GM18505 (cell line): ENCODE measurements at regions not wholly inside any gene's neighbourhood (a gene's known extent, or its start where the extent isn't known, plus 50 kb on each side); places are given as distances from the start of the nearest gene placed in this dataset.

Experiments
- ATAC-seq: cut with Tn5 transposase; IDR thresholded peaks from one replicate; pipeline ENCODE4 v1.9.1; 2021; ENCODE audit not compliant: unreplicated experiment
- POLR2A ChIP-seq: IDR thresholded peaks from 4 replicates; pipeline ENCODE4 v1.6.1; 2011; ENCODE audit warnings: borderline replicate concordance; ENCODE audit not compliant: insufficient read depth, insufficient read length; ENCODE audit errors: extremely low read depth

DNA sequence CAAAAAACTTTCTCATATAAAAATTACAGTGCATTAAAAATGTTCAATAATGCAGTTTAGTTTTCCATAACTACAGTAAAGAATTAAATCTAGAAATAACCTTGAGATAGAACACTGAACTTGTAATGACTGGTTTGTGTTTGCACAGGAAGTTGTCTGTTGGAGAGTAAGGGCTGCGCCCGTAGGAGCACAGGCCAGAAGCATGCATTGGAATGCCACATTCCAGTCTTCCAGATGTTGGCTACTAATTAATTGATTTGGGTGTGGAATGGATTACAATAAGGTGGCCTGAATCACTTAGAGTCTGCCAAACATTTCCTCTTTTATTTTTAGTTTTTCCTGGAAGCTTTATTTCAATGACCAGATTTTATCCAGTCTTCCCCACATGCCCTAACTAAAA is 582.6 kb upstream of the MMS22L start:
- ATAC-seq: no peak
- no peak for TF ChIP-seq POLR2A

DNA sequence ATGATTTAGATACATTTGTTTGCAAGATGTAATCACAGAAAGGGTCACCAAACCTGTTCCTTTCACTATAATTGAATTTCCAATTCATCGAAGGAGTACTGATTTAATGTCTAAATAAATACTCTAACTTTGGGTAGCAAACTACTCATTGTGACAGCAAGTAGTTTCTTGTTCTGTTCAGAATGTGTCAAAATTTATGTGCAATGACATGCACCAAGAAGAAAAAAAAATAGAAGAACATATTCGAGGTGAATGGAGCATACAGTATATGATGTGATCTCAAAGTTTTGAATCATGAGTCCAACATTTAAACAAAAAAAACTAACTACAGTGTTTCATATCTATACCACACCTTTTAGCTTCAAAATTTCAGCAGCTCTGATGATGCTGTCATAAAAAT is 583.6 kb upstream of the MMS22L start:
- no peak for TF ChIP-seq POLR2A
- ATAC-seq: no peak

DNA sequence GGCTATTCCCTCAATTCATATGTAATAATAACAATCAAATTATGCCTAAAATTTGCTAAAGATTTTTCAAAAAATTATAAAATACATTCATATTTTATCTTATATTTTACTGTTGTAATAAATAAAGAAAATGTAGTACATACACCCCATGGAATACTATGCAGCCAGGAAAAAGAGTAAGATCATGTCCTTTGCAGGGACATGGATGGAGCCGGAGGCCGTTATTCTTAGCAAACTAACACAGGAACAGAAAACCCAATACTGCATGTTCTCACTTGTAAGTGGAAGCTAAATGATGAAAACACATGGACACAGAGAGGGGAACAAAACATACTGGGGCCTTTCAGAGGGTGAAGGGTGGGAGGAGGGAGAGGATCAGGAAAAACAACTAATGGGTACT is 584.2 kb upstream of the MMS22L start:
- no peak for ATAC-seq
- TF ChIP-seq POLR2A: no peak

DNA sequence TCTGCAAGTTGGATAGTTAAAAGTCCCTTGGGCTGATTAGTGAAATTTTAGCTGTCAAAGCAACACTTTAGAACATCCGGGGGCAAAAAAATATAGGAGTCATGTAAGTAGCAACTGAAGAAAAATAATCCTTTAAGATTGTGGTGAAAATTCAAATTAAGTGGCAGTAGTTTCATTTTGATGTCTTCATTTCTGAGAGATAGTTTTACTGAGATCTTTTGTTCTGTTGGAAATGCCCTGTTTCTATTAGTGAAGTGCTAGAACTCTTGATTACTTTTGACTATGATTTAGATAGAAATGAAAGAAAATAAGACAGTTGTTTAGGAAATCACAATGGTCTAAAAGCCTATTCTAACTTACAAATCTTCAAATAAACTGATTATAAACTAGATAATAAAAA is 587.3 kb upstream of the MMS22L start:
- no peak for ATAC-seq
- no peak for TF ChIP-seq POLR2A

DNA sequence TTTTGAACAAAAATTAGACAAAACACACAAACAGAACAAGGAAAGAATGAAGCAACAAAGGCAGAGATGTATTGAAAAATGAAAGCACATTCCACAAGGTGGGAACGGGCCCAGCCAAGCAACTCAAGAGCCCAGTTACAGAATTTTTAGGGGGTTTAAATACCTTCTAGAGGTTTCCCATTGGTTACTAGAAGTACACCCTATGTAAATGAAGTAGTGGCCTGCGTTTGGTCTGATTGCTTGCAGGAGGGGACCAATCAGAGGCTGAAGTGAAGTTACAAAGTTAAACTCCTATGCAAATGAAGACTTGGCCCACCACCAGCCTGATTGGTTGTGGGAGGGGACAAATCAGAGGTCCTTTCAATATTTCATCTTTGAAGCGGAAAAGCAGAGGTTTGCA is 593.7 kb upstream of the MMS22L start:
- ATAC-seq: no peak
- TF ChIP-seq POLR2A: no peak

DNA sequence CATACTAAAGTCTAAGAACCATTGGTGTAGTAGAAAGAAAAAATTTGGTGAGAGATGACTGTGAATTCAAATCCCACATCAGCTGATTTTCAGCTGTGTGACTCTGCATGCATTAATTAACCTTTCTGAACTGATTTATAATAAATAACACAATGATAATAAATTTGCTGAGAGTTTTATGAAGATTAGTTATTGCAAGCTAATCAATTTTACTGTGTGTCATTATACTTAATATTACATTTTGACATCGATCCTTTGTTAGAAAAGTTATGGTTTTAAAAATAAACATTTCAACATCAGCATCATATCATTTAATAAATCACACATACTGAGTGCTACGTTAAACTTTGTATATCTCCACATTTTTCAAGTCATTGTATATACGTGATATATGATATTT is 599.7 kb upstream of the MMS22L start:
- no peak for TF ChIP-seq POLR2A
- ATAC-seq: no peak

DNA sequence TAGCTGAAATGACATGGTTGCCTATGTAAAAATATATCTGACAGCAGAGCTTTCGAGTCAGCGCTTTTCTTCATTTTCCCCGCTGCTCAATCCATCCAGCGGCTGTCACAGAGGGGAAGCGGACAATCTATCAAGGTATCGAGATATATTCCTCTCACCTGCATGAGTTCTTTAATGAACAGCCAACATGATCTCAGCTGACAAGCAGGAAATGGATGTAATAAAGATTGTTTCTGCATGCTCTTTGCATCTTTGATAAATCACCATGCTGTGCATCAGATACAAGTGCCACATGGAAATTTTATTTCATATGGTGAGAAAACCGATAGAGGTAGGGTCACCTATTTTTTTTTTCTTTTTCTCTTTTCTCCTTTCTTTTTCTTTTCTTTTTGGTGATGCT is 602.3 kb upstream of the MMS22L start:
- ATAC-seq: no peak
- TF ChIP-seq POLR2A: no peak

DNA sequence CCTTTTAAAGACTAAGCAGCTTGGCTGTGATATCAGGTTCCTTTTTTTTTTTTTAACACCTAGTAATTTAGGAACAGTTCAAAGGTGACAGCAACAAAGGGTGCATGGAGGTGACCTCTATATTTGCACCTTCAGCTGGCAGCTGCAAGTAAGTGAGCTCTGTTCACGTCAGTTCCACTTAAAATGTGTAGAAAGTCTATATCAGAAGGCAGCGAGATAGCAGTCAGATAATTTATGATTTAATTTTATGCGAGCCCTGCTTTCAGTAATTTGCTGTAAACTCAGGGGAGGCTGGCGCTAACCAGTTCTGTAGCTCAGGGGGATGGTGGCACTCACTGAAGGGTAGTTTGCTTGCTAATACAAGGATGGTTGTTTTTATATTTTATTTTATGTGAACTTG is 602.8 kb upstream of the MMS22L start:
- TF ChIP-seq POLR2A: no peak
- no peak for ATAC-seq

DNA sequence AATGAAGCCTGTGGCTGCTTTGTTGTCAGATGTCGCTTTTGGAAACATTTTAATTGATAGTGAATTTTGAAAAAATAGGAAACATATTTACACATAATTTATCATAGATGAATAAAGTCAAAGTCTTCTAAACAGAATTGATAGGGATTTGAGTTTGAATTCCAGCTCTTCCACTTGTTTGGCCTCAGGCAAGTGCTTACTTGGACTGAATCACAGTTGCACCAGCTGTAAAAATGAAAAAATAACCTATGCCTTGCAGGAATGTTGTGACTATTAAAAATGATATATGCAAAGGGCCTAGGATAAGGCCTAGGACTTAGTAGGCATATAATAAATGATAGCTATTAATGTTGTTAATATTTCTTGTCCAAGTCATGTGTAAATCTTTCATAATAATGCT is 618.5 kb upstream of the MMS22L start:
- no peak for TF ChIP-seq POLR2A
- no peak for ATAC-seq

DNA sequence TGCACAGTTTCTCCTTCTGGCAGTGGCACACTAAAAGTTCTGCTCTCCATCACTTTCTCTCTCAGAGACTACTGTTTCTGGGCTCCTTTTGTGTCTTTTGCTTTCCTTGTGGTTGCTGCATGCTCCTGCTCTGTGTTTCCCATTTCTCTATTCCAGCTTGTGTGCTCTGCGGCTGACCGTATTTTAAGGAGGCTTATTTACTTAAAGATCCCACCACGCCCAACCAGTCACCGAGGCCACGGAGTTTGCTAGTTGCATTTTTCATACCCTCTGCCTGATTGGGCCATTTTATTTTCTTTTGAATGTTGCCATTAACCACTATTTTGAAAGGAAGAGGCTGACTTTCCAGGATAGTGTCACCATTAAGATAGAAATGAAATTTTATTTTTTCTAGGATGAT is 626.4 kb upstream of the MMS22L start:
- ATAC-seq: no peak
- TF ChIP-seq POLR2A: no peak

DNA sequence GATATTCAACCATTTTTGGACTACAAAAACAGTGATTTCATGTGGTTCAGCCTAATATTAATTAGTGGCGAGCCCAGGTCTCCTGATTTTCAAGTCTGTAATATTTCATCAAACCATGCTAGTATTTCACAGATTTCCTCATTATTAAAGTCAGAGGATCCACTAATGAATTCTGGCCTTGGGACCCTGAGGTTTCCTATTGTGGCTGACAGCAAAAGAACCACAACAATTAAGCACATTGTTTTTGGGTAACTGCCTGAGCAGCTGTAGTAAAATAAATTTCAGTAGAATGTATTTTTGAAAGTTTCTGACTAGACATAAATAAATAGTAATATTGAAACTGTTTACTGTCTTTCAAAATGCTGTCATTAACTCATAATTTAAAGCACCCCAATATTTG is 630.7 kb upstream of the MMS22L start:
- ATAC-seq: no peak
- TF ChIP-seq POLR2A: no peak

DNA sequence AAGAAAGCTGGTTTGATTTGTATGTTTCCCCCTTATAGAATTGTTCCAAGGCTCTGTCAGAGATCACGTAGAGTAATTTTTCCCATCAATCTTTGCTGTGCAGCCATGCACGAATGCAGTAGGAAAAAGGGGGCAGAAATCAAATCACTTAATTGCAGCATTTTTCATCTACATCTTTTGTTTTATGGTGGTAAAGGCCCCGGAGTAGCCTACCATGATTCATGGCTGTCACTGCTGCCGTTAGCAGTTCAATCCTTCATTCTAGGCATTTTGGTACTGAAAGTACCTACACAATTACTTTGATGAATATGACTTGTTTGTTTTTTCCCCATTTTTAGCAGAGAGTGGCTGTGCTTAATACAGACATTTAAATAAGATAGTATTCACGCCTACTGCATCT is 631.9 kb upstream of the MMS22L start:
- no peak for TF ChIP-seq POLR2A
- no peak for ATAC-seq

DNA sequence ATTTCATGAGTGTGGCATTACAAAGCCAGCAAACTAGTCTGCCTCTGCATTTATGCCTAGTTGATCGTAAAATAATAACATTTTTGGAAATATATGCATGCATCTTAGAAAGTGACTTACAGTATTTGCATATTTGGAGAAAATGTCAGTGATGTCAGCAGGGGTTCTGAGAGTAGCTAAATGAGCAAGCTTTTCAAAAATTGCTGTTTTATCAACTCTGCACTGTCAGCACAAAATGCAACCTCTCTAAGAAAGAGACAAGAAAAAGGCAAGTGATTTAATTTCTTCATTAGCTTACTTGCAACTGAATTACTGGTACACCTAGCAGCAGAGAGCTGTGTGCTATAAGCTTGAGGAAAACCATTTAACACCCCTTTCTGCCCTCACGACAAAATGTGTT is 632.5 kb upstream of the MMS22L start:
- ATAC-seq: no peak

DNA sequence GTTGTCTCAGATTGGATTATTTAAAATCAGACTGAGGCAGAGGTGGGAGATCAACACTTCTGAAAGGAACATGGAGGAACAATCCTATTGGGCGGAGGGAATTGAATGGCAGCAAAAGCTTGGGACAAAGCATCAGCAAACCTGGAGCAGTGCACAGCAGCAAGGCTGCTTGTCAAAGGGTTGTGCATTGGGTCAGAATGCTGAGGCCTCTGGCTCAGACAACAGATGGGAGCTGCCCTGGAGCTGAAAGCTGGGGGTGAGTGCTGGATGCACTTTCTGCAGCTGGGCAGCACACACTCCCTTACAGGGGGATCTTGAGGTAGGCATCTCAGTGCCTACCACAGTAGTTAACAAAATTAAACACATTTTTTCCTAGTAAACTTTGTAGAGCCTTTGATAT is 634.4 kb upstream of the MMS22L start:
- ATAC-seq: no peak
- no peak for TF ChIP-seq POLR2A

More for the DNA sequence above, 632.5 kb upstream of the MMS22L start:
- no peak for TF ChIP-seq POLR2A

DNA sequence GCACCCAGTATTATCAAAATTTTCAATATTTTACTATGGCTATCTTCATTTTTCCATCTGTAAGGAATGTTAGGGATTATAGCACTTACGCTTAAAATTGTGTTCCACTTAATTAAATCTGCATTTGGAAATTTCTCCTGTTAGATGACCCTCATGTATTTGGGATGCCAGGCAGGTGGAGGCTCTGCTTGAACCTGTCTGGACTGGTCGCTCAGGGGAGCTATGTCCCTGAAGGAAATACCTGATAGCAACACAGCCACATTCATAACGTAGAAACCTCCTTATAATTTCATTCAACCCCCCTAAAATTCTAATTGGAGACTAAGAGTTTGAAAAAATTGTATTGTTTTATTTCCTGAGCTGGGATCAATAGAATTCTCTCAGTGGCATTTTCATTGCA is 636.0 kb upstream of the MMS22L start:
- no peak for TF ChIP-seq POLR2A
- ATAC-seq: no peak
